A549 (cell line): ENCODE measurements at regions not wholly inside any gene's neighbourhood (a gene's known extent, or its start where the extent isn't known, plus 50 kb on each side); places are given as distances from the start of the nearest gene placed in this dataset.

Experiments used
- ATAC-seq, 2 experiments: fragments of 200-7000 bp in 1 of 2; fragments of >200 bp in 1 of 2; cut with Nextera tagmentation in 1 of 2; cut with Tn5 transposase in 1 of 2; 3 replicates each; pipeline versions ENCODE4 v1.8.0 to v1.9.1; 2018 to 2020; ENCODE audit warnings: mild to moderate bottlenecking in 1 of 2, moderate library complexity in 1 of 2
- CTCF ChIA-PET: fragments of 300-600 bp; sonication (Branson Sonifier 250); formaldehyde crosslinking; extraction: SDS; loops from one replicate; lab custom pipeline; 2021; ENCODE audit warnings: antibody characterized with exemption, inconsistent platforms; lab: Yijun Ruan, JAX
- POLR2A ChIA-PET: fragments of 350-600 bp; formaldehyde crosslinking; extraction: SDS; loops from one replicate; lab custom pipeline; 2021; ENCODE audit warnings: antibody characterized with exemption, inconsistent platforms; lab: Yijun Ruan, JAX
- DNase-seq, 2 experiments: peaks; one replicate each; pipeline versions ENCODE4 v3.0.0 to v3.0.0-alpha.2; 2011 to 2016; ENCODE audit warnings: low read depth in 1 of 2, low spot score in 1 of 2
- FAIRE-seq: peaks from 2 replicates; lab custom pipeline; 2011; peaks lifted over from hg19 to GRCh38; lab: Jason Lieb, UNC
- H3K27ac ChIP-seq, 2 experiments: fragments of >200 bp; sonication (Bioruptor Twin); formaldehyde crosslinking; 3 replicates each; pipeline ENCODE4 v1.5.1; 2016 to 2017
- H3K4me1 ChIP-seq: fragments of >200 bp; sonication (Bioruptor Twin); formaldehyde crosslinking; 3 replicates; pipeline ENCODE4 v1.6.1; 2016
- H3K4me2 ChIP-seq: fragments of >200 bp; sonication (Bioruptor Twin); formaldehyde crosslinking; 3 replicates; pipeline ENCODE4 v1.6.1; 2016
- H3K4me3 ChIP-seq: fragments of >200 bp; sonication (Bioruptor Twin); formaldehyde crosslinking; 3 replicates; pipeline ENCODE4 v1.5.1; 2016
- H3K9me3 ChIP-seq: fragments of >200 bp; sonication (Bioruptor Twin); formaldehyde crosslinking; 3 replicates; pipeline ENCODE4 v1.6.1; 2016
- BHLHE40 ChIP-seq: IDR thresholded peaks from 2 replicates; pipeline ENCODE4 v1.6.1; 2012; ENCODE audit warnings: low read depth, low read length, inconsistent platforms
- CBX8 ChIP-seq: fragments of 200-600 bp; sonication (generic); IDR thresholded peaks from 2 replicates; pipeline ENCODE4 v1.6.1; 2016
- CEBPB ChIP-seq, 2 experiments: fragments of >200 bp in 1 of 2; sonication (Bioruptor Twin) in 1 of 2; formaldehyde crosslinking in 1 of 2; IDR thresholded peaks; 2 replicates each; pipeline ENCODE4 v1.6.1; 2012 to 2016
- CHD4 ChIP-seq: fragments of 200-600 bp; sonication (generic); IDR thresholded peaks from 2 replicates; pipeline ENCODE4 v1.6.1; 2016; ENCODE audit warnings: antibody characterized with exemption, mild to moderate bottlenecking, borderline replicate concordance
- EP300 ChIP-seq, 2 experiments: fragments of >200 bp; sonication (Bioruptor Twin); formaldehyde crosslinking; IDR thresholded peaks; 2 replicates in 1 of 2; 3 replicates in 1 of 2; pipeline ENCODE4 v1.6.1; 2016 to 2017
- HMGXB4 ChIP-seq: fragments of 250-450 bp; sonication (Bioruptor Pico); IDR thresholded peaks from 2 replicates; pipeline ENCODE4 v1.5.0; 2021; ENCODE audit warnings: mild to moderate bottlenecking, moderate library complexity, borderline replicate concordance
- HOXA7 ChIP-seq: fragments of 250-450 bp; sonication (Bioruptor Pico); IDR thresholded peaks from 2 replicates; pipeline ENCODE4 v1.5.0; 2020; ENCODE audit warnings: mild to moderate bottlenecking, moderate library complexity
- HOXB13 ChIP-seq: fragments of 250-450 bp; sonication (Bioruptor Pico); IDR thresholded peaks from 2 replicates; pipeline ENCODE4 v1.5.0; 2020; ENCODE audit warnings: low read depth, mild to moderate bottlenecking, moderate library complexity
- JUN ChIP-seq, 2 experiments: fragments of >200 bp; sonication (Bioruptor Twin); formaldehyde crosslinking; IDR thresholded peaks; 2 replicates in 1 of 2; 3 replicates in 1 of 2; pipeline ENCODE4 v1.6.1; 2016 to 2017
- MAFK ChIP-seq: fragments of 450-650 bp; IDR thresholded peaks from 2 replicates; pipeline ENCODE4 v1.6.1; 2014; ENCODE audit not compliant: partially characterized antibody
- NFE2L2 ChIP-seq: fragments of 150-350 bp; conservative IDR thresholded peaks from 2 replicates; pipeline ENCODE4 v1.6.1; 2014; ENCODE audit warnings: low read length
- NPAS2 ChIP-seq: fragments of 250-450 bp; sonication (Bioruptor Pico); IDR thresholded peaks from 2 replicates; pipeline ENCODE4 v1.8.0; 2022; ENCODE audit warnings: mild to moderate bottlenecking, moderate library complexity, borderline replicate concordance
- POLR2AphosphoS2 ChIP-seq: conservative IDR thresholded peaks from 2 replicates; pipeline ENCODE4 v1.6.1; 2012; ENCODE audit warnings: low read length, improper control_type of control experiment, inconsistent platforms
- RAD21 ChIP-seq, 2 experiments: fragments of >200 bp in 1 of 2; sonication (Bioruptor Twin) in 1 of 2; formaldehyde crosslinking in 1 of 2; IDR thresholded peaks in 1 of 2; conservative IDR thresholded peaks in 1 of 2; 2 replicates in 1 of 2; 3 replicates in 1 of 2; pipeline ENCODE4 v1.6.1; 2012 to 2018; ENCODE audit warnings: inconsistent platforms in 1 of 2
- RCOR1 ChIP-seq: fragments of 150-350 bp; IDR thresholded peaks from 2 replicates; pipeline ENCODE4 v1.6.1; 2014; ENCODE audit warnings: antibody characterized with exemption, low read length, low read depth
- RNF2 ChIP-seq: fragments of 200-600 bp; sonication (generic); IDR thresholded peaks from 2 replicates; pipeline ENCODE4 v1.6.1; 2016; ENCODE audit warnings: low read depth, mild to moderate bottlenecking, antibody characterized with exemption, moderate library complexity, borderline replicate concordance
- TFCP2L1 ChIP-seq: fragments of 250-450 bp; sonication (Bioruptor Pico); IDR thresholded peaks from 2 replicates; pipeline ENCODE4 v1.5.0; 2021; ENCODE audit warnings: mild to moderate bottlenecking
- WGBS: methylation state at CpG from one replicate; pipeline ENCODE4 v1.1.6; 2017; ENCODE audit errors: missing lambda C conversion rate; 5-methylcytosine and 5-hydroxymethylcytosine counted together
- TF ChIP-seq, protein P1 (sequence below): IDR thresholded peaks from 2 replicates; pipeline ENCODE4 v1.6.1; 2012
- TF ChIP-seq, protein P2 (sequence below): fragments of 150-350 bp; IDR thresholded peaks from 2 replicates; pipeline ENCODE4 v1.6.1; 2014; ENCODE audit warnings: low read depth, mild to moderate bottlenecking, low read length

DNA sequence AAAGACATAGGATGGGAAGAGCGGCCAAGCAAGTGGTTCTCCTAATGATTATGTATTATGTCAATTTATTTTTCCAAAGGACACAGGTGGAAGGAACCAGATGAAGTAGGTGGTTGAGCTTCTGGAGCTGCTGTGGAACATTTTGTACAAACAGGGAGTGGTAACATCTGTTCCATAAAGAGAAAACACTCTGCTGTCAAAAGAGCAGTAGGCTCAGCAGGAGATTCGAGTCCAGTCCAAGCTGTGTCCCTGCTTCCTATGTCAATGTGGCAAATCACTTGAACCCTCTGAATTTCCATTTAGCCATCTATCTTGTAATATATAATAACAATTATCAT is 448.0 kb upstream of the ANKRD30A start:
- Histone ChIP-seq H3K4me1 (peaks cover 33% of the 10 kb centered on the region), H3K9me3 (no peaks in the 10 kb centered on the region), H3K4me3 (no peak overlapping the region), H3K27ac (peak overlapping the region in 1 of 2 experiments; percentile 59; a peak in 1 of 6 replicates), H3K4me2 (no peak overlapping the region)
- FAIRE-seq: no peak
- POLR2A ChIA-PET: no interaction called here
- DNase-seq: no peak
- TF ChIP-seq TFCP2L1 (CRISPR knock-in tag): no peak
- no peak for TF ChIP-seq HOXB13
- no peak for TF ChIP-seq BHLHE40
- TF ChIP-seq, protein P1, sequence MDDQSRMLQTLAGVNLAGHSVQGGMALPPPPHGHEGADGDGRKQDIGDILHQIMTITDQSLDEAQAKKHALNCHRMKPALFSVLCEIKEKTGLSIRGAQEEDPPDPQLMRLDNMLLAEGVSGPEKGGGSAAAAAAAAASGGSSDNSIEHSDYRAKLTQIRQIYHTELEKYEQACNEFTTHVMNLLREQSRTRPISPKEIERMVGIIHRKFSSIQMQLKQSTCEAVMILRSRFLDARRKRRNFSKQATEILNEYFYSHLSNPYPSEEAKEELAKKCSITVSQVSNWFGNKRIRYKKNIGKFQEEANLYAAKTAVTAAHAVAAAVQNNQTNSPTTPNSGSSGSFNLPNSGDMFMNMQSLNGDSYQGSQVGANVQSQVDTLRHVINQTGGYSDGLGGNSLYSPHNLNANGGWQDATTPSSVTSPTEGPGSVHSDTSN: no peak
- WGBS: 50% methylated on average over 2 of the region's 2 CpGs
- CTCF ChIA-PET: no interaction called here
- no peak for ATAC-seq

DNA sequence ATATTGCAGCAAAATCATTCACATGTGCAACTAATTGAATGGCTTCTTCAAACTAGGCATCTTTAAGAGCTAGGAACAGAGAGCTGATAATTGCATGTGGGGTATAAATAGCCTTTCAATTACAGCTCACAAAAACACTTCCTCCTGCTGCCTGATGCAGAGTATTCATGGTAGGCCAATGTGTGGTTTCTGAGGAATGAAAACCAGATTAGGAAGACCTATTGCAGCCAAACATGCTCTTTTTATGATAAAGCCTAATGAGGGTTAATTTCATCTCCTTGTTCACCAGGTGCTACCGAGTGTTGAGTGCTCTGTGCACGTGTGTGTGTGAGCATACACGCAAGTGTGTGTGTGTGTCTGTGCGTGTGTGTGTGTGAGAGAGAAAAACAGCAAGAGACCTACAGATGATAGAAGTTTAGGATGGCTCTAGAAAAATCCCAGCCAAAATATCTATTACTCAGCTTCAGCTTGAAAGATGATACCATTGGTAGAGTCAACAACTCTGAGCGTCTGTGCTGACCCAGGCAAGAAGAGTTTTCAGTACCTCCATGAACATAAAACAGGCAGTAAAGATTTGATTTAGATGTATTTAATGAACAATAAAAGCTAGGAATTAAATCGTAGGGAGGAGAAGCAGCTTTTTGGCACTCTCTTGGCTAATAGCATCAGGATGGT is 448.5 kb upstream of the ANKRD30A start:
- H3K4me3 ChIP-seq: no peak overlapping the region
- peak overlapping the region; percentile 52 to 59; a peak in 4 of 6 replicates for H3K27ac ChIP-seq
- ChIA-PET POLR2A (no interaction called here), CTCF (no interaction called here)
- H3K9me3 ChIP-seq: no peaks in the 10 kb centered on the region
- no peak; a peak in 1 of 6 replicates for ATAC-seq
- no peak for FAIRE-seq
- DNase-seq: no peak
- WGBS: 66% methylated on average over 6 of the region's 6 CpGs
- H3K4me2 ChIP-seq: no peak overlapping the region
- H3K4me1 ChIP-seq: peaks cover 33% of the 10 kb centered on the region
- TF ChIP-seq NFE2L2 (no peak), HOXA7 (no peak), MAFK (no peak), POLR2AphosphoS2 (no peak), RAD21 (conservative IDR thresholded peaks at IDR 0.05 in 1 of 2, IDR thresholded peaks at IDR 0.05 in 1 of 2) (no peak), EP300 (IDR thresholded peaks at IDR 0.05) (no peak), HMGXB4 (CRISPR knock-in tag) (no peak), JUN (IDR thresholded peaks at IDR 0.05) (no peak), NPAS2 (CRISPR knock-in tag) (no peak), RNF2 (no peak), CBX8 (no peak), RCOR1 (no peak), CHD4 (no peak), CEBPB (IDR thresholded peaks at IDR 0.05) (no peak)
- TF ChIP-seq, protein P1: no peak
- TF ChIP-seq, protein P2, sequence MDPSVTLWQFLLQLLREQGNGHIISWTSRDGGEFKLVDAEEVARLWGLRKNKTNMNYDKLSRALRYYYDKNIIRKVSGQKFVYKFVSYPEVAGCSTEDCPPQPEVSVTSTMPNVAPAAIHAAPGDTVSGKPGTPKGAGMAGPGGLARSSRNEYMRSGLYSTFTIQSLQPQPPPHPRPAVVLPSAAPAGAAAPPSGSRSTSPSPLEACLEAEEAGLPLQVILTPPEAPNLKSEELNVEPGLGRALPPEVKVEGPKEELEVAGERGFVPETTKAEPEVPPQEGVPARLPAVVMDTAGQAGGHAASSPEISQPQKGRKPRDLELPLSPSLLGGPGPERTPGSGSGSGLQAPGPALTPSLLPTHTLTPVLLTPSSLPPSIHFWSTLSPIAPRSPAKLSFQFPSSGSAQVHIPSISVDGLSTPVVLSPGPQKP: no peak
